MCF 10A (cell line): ENCODE measurements at regions not wholly inside any gene's neighbourhood (a gene's known extent, or its start where the extent isn't known, plus 50 kb on each side); places are given as distances from the start of the nearest gene placed in this dataset.

Source experiments
- BruUV-seq: library from RNA; stranded (reverse); fragments of 400-500 nt; replicated peaks from 2 replicates; lab custom pipeline; 2021; lab: Mats Ljungman, UMichigan
- CTCF ChIA-PET: fragments of 300-600 bp; sonication (Branson Sonifier 250); formaldehyde crosslinking; extraction: SDS; loops from one replicate; lab custom pipeline; 2021; ENCODE audit warnings: antibody characterized with exemption, inconsistent platforms; lab: Yijun Ruan, JAX
- POLR2A ChIA-PET: fragments of 300-600, 350-650 bp; sonication (Branson Sonifier 250); formaldehyde crosslinking; extraction: SDS; loops from one replicate; lab custom pipeline; 2020; ENCODE audit warnings: antibody characterized with exemption, inconsistent platforms; lab: Yijun Ruan, JAX
- DNase-seq: peaks from one replicate; pipeline ENCODE4 v3.0.0-alpha.2; 2018; ENCODE audit not compliant: unreplicated experiment
- H3K27ac Mint-ChIP-seq: one replicate; pipeline ENCODE4 v1.8.0; 2022; ENCODE audit warnings: mild to moderate bottlenecking, low read depth, mixed read lengths; ENCODE audit not compliant: unreplicated experiment
- H3K27me3 Mint-ChIP-seq: one replicate; pipeline ENCODE4 v1.8.0; 2022; ENCODE audit warnings: mixed read lengths; ENCODE audit not compliant: insufficient read depth, unreplicated experiment
- H3K36me3 Mint-ChIP-seq: one replicate; pipeline ENCODE4 v1.8.0; 2022; ENCODE audit warnings: mild to moderate bottlenecking, moderate library complexity, mixed read lengths; ENCODE audit not compliant: insufficient read depth, unreplicated experiment
- H3K4me1 Mint-ChIP-seq: one replicate; pipeline ENCODE4 v1.8.0; 2022; ENCODE audit warnings: mixed read lengths; ENCODE audit not compliant: insufficient read depth, unreplicated experiment
- H3K4me3 Mint-ChIP-seq: one replicate; pipeline ENCODE4 v1.8.0; 2022; ENCODE audit warnings: mild to moderate bottlenecking, moderate library complexity, mixed read lengths; ENCODE audit not compliant: unreplicated experiment
- H3K9me3 Mint-ChIP-seq: one replicate; pipeline ENCODE4 v1.8.0; 2022; ENCODE audit warnings: mixed read lengths; ENCODE audit not compliant: unreplicated experiment
- intact Hi-C: fragments of 100-400 bp; cut with micrococcal nuclease; formaldehyde crosslinking; loops from 2 replicates; pipeline ENCODE4 v1.14.1; 2022
- TF ChIP-seq, protein P1 (sequence below): fragments of 200-600 bp; IDR thresholded peaks from one replicate; pipeline ENCODE4 v1.8.0; 2022; ENCODE audit warnings: antibody characterized with exemption, mild to moderate bottlenecking; ENCODE audit not compliant: unreplicated experiment

DNA sequence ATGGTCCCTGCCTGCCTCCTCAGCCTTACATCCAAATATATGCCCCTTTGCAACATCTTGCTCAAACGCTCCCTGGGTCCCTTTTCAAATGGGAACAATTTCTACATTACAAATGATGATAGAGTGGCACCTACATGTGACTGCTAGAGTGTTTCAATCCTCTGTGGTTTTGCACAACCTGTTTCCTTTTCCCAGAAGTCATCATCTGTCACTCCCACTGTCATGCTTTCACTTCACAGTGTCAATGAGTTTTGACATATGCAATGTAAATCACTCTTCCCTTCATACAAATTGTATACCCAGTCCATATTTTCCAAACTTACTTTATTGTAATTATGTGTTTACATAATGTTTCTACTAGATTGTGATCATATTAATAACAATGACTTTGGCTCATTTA lies 887.3 kb downstream of the TDRD15 start:
- Mint-ChIP-seq H3K27me3 (no peaks in the 10 kb centered on the region), H3K4me3 (no peak overlapping the region), H3K9me3 (peaks cover 10% of the 10 kb centered on the region), H3K27ac (no peak overlapping the region), H3K36me3 (no peaks in the 10 kb centered on the region), H3K4me1 (no peaks in the 10 kb centered on the region)
- intact Hi-C loops: no loop called here
- TF ChIP-seq, protein P1, sequence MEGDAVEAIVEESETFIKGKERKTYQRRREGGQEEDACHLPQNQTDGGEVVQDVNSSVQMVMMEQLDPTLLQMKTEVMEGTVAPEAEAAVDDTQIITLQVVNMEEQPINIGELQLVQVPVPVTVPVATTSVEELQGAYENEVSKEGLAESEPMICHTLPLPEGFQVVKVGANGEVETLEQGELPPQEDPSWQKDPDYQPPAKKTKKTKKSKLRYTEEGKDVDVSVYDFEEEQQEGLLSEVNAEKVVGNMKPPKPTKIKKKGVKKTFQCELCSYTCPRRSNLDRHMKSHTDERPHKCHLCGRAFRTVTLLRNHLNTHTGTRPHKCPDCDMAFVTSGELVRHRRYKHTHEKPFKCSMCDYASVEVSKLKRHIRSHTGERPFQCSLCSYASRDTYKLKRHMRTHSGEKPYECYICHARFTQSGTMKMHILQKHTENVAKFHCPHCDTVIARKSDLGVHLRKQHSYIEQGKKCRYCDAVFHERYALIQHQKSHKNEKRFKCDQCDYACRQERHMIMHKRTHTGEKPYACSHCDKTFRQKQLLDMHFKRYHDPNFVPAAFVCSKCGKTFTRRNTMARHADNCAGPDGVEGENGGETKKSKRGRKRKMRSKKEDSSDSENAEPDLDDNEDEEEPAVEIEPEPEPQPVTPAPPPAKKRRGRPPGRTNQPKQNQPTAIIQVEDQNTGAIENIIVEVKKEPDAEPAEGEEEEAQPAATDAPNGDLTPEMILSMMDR: no peak
- ChIA-PET POLR2A (no interaction called here), CTCF (no interaction called here)
- no TSS peak for BruUV-seq
- no peak for DNase-seq

DNA sequence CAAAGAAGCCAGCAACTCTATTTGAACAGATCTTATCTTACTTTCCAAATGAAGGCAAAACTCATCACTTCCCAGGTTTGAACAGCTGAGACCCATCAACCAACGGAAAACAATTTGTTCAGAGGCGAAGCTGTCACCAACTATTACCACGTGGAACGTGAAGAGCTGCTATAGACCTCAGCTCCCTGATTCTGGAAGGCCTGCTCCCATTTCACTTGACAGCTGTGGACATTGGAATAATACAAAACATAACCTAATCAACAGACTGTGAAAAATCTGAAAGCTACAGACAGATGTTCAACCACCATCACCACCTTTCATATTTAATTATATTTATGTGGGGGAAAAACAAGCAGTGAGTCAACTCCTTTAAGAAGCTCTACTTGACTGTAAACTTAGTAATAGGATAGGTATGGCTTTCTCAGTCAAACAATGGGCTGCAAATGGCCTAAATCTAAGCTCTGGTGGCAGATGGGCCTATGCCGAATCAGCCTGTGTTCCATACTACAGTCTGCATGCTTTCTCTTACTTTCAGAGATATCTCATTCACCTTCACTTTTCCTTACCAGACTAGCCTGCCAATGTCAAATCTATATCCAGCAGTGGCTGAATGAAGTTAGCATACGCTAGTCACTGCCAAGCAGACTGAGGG lies 896.4 kb downstream of the TDRD15 start:
- ChIA-PET POLR2A (no interaction called here), CTCF (no interaction called here)
- H3K27me3 Mint-ChIP-seq: no peaks in the 10 kb centered on the region
- no TSS peak for BruUV-seq
- no peaks in the 10 kb centered on the region for H3K4me1 Mint-ChIP-seq
- intact Hi-C loops: no loop called here
- H3K36me3 Mint-ChIP-seq: no peaks in the 10 kb centered on the region
- TF ChIP-seq, protein P1: no peak
- H3K4me3 Mint-ChIP-seq: no peak overlapping the region
- H3K27ac Mint-ChIP-seq: no peak overlapping the region
- peaks cover 5% of the 10 kb centered on the region for H3K9me3 Mint-ChIP-seq
- no peak for DNase-seq

DNA sequence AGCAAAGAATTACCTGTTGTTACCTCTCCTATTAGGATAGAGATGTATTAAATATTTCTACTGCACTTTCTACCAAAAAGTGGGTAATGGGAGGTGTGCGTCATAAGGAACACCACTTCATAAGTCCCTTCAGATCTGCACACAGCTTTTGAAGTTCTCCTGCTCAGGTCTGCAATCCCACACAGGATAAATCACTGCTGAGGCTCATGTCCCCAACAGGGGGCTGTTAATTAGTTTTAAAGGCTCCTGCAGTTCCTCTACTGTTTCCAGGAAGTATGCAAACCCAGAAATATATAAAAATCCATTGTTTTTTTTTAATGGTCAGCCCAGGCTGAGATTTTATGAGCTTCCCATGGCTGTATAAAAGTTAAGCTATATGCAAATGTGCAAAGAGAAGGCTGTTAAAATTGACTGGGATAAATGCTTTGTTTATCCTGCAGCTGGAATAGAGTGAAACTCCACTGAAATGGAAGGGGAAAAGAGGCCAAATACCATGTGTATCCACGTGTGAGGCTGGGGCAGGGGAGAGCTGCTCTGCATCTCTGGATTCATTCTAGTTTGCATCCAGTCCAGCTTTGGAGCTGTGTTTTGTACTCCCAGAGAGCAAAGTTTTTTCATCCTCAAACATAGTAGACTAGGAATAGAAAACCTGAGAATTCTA lies 903.7 kb downstream of the TDRD15 start:
- TF ChIP-seq, protein P1: no peak
- BruUV-seq: no TSS peak
- H3K27ac Mint-ChIP-seq: no peak overlapping the region
- no peaks in the 10 kb centered on the region for H3K4me1 Mint-ChIP-seq
- no peak for DNase-seq
- CTCF ChIA-PET: interaction anchor here (0.6 kb wide), 1 partner anchor 927 kb away, joined by 3 read pairs; no protein-coding TSS in a partner anchor
- POLR2A ChIA-PET: no interaction called here
- H3K9me3 Mint-ChIP-seq: no peaks in the 10 kb centered on the region
- H3K4me3 Mint-ChIP-seq: no peak overlapping the region
- no peaks in the 10 kb centered on the region for H3K36me3 Mint-ChIP-seq
- no peaks in the 10 kb centered on the region for H3K27me3 Mint-ChIP-seq
- intact Hi-C loops: no loop called here

DNA sequence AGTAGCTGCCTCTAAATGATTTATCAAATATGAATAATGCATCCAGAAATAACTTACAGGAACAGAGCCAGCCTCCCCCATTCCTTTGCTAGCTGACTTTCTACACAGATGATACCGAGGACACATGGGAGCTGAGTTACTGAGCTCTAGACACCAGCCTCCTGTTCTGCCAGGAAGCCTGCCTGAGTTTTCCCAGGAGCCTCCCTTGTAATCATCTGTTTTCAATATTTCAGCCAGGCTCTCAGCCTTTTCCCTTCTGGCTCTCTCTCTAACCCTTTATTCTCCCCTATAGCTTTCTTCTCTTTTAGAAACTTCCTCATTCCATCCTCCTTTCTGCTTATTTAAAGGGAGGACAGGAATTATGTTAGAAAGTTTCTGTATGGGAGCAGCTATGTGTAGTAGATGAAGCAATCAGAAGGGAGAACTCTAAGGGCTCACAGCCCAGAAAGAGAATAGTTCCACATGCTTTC lies 911.6 kb downstream of the TDRD15 start:
- peaks cover 12% of the 10 kb centered on the region for H3K9me3 Mint-ChIP-seq
- intact Hi-C loops: no loop called here
- H3K36me3 Mint-ChIP-seq: no peaks in the 10 kb centered on the region
- H3K27ac Mint-ChIP-seq: no peak overlapping the region
- TF ChIP-seq, protein P1: no peak
- no peak for DNase-seq
- POLR2A ChIA-PET: no interaction called here
- CTCF ChIA-PET: no interaction called here
- H3K27me3 Mint-ChIP-seq: no peaks in the 10 kb centered on the region
- no peaks in the 10 kb centered on the region for H3K4me1 Mint-ChIP-seq
- BruUV-seq: no TSS peak
- no peak overlapping the region for H3K4me3 Mint-ChIP-seq
